ENCODE measurements at regions not wholly inside any gene's neighbourhood (a gene's known extent, or its start where the extent isn't known, plus 50 kb on each side); places are given as distances from the start of the nearest gene placed in this dataset.

DNA sequence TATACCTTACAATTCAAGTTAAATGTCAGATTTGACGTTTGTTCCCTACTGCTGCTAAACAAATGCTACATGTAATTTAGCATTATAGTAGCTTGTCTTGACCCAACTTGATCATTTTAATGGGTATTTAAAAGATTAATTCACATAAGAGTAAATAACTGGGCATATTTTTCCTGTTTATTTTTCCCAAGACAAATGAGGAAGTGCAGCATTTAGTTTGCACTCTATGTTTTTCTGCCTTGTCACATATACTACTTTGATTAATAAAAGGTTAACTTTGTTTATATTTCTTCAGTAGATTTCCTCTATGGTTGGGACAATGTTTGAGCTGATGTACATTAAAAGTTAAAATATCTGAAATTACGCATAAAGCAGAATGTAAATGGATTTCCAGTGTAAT, 641.8 kb downstream of the PRR16 start:
- TF ChIP-seq CTCF (IDR thresholded peaks at IDR 0.05): no peak
- TF ChIP-seq POLR2A (IDR thresholded peaks at IDR 0.05): no peak

All from heart left ventricle (tissue), 13 donors.